NCI-H1092 (cell line): ENCODE measurements at regions not wholly inside any gene's neighbourhood (a gene's known extent, or its start where the extent isn't known, plus 50 kb on each side); places are given as distances from the start of the nearest gene placed in this dataset.
"Not testable (repeated sequence)": the region's sequence is repeated elsewhere in the genome, so short reads cannot be mapped to it uniquely, and the experiment has no call there.

Source experiments
- DNase-seq: peaks from one replicate; lab custom pipeline; 2025; lab: John Stamatoyannopoulos, UW

DNA sequence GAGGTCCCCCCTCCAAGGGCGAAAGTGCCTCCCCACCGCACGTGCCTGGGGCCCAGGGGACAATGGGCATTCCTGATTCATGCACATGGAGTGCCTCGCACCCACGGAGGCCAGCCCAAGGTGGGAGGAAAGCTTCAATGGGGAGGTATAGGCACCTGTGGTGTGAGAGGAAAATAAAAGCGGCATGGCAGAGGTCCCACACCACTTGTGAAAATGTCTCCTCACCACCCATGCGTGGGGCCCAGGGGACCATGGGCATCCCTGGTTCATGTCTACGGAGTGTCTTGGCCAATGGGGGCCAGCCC, 384.7 kb downstream of the ALG10 start:
- no peak for DNase-seq

DNA sequence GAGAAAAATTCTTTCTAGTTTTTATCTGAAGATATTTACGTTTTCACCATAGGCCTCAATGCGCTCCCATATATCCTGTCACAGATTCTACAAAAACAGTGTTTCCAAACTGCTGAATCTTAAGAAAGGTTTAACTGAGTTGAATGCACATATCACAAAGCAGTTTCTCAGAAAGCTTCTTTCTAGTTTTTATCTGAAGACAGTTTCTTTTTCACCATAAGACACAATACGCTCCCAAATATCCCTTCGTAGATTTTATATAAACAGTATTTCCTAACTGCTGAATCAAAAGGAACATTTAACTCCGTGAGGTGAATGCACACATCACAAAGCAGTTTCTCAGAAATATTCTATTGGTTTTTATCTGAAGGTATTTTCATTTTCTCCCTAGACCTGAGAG, 385.5 kb downstream of the ALG10 start:
- no peak for DNase-seq

DNA sequence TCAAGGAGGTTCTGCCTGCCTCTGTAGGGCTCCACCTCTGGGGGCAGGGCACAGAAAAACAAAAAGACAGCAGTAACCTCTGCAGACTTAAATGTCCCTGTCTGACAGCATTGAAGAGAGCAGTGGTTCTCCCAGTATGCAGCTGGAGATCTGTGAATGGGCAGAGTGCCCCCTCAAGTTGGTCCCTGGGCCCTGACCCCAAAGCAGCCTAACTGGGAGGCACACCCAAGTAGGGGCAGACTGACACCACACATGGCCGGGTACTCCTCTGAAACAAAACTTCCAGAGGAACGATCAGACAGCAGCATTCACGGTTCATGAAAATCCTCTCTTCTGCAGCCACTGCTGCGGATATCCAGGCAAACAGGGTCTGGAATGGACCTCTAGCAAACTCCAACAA, 409.2 kb downstream of the ALG10 start:
- DNase-seq, result not testable (repeated sequence)
